OCI-LY1 (cell line): ENCODE measurements at regions not wholly inside any gene's neighbourhood (a gene's known extent, or its start where the extent isn't known, plus 50 kb on each side); places are given as distances from the start of the nearest gene placed in this dataset.
"Not testable (repeated sequence)": the region's sequence is repeated elsewhere in the genome, so short reads cannot be mapped to it uniquely, and the experiment has no call there.

Experiments
- H2AFZ ChIP-seq: fragments of 200-600 bp; sonication (generic), shearing (Covaris generic); 2 replicates; pipeline ENCODE4 v1.6.0; 2014; ENCODE audit warnings: antibody characterized with exemption, mild to moderate bottlenecking, low read length
- H3F3A ChIP-seq: fragments of 200-600 bp; sonication (generic), shearing (Covaris generic); 2 replicates; pipeline ENCODE4 v1.6.0; 2014; ENCODE audit warnings: mild to moderate bottlenecking, antibody characterized with exemption, low read length, moderate library complexity; ENCODE audit not compliant: insufficient read depth
- H3K27ac ChIP-seq: fragments of 200-600 bp; sonication (generic); 2 replicates; pipeline ENCODE4 v1.5.1; 2014; ENCODE audit warnings: low read length, mixed run types, mild to moderate bottlenecking, low read depth; ENCODE audit not compliant: poor library complexity, severe bottlenecking
- H3K27me3 ChIP-seq: fragments of 200-600 bp; sonication (generic); 2 replicates; pipeline ENCODE4 v1.6.0; 2014; ENCODE audit warnings: antibody characterized with exemption, mild to moderate bottlenecking, low read length, moderate library complexity; ENCODE audit not compliant: insufficient read depth
- H3K36me3 ChIP-seq: fragments of 200-600 bp; sonication (generic); 2 replicates; pipeline ENCODE4 v1.6.1; 2014; ENCODE audit warnings: mild to moderate bottlenecking, antibody characterized with exemption, low read length, moderate library complexity, mixed read lengths; ENCODE audit not compliant: insufficient read depth
- H3K4me1 ChIP-seq: fragments of 200-600 bp; sonication (generic); 2 replicates; pipeline ENCODE4 v1.5.1; 2014; ENCODE audit warnings: mild to moderate bottlenecking, low read length, moderate library complexity; ENCODE audit not compliant: insufficient read depth, severe bottlenecking
- H3K4me2 ChIP-seq: fragments of 200-600 bp; sonication (generic), shearing (Covaris generic); 2 replicates; pipeline ENCODE4 v1.6.1; 2014; ENCODE audit warnings: low read length
- H3K4me3 ChIP-seq: fragments of 200-600 bp; sonication (generic); 2 replicates; pipeline ENCODE4 v1.5.1; 2014; ENCODE audit warnings: low read length, low read depth, mild to moderate bottlenecking, mixed read lengths; ENCODE audit not compliant: poor library complexity, severe bottlenecking
- H3K79me2 ChIP-seq: fragments of 200-600 bp; shearing (Covaris generic); 2 replicates; pipeline ENCODE4 v1.6.1; 2016; ENCODE audit warnings: mixed run types, low read length, mixed read lengths; ENCODE audit not compliant: insufficient read depth
- H3K9ac ChIP-seq: fragments of 200-600 bp; sonication (generic), shearing (Covaris generic); 2 replicates; pipeline ENCODE4 v1.6.1; 2014; ENCODE audit warnings: mild to moderate bottlenecking, low read length, mixed read lengths
- H3K9me2 ChIP-seq: fragments of 200-600 bp; sonication (generic), shearing (Covaris generic); 2 replicates; pipeline ENCODE4 v1.6.1; 2014; ENCODE audit warnings: low read depth, mild to moderate bottlenecking, low read length, mixed read lengths
- H3K9me3 ChIP-seq: fragments of 200-600 bp; shearing (Covaris generic); 2 replicates; pipeline ENCODE4 v1.6.1; 2014; ENCODE audit warnings: low read length, mixed read lengths
- H4K20me1 ChIP-seq: fragments of 200-600 bp; sonication (generic), shearing (Covaris generic); 2 replicates; pipeline ENCODE4 v1.6.0; 2016; ENCODE audit warnings: mild to moderate bottlenecking, low read length; ENCODE audit not compliant: insufficient read depth
- EZH2 ChIP-seq: fragments of 200-600 bp; sonication (generic), shearing (Covaris generic); IDR thresholded peaks from 2 replicates; pipeline ENCODE4 v1.8.0; 2017; ENCODE audit warnings: borderline replicate concordance, mixed run types, mild to moderate bottlenecking, antibody characterized with exemption, low read length, moderate library complexity, mixed read lengths
- TF ChIP-seq, protein P1 (sequence below): fragments of 200-600 bp; sonication (generic), shearing (Covaris generic); IDR thresholded peaks from 2 replicates; pipeline ENCODE4 v1.5.1; 2017; ENCODE audit warnings: mild to moderate bottlenecking, antibody characterized with exemption, low read length, moderate library complexity, mixed read lengths

DNA sequence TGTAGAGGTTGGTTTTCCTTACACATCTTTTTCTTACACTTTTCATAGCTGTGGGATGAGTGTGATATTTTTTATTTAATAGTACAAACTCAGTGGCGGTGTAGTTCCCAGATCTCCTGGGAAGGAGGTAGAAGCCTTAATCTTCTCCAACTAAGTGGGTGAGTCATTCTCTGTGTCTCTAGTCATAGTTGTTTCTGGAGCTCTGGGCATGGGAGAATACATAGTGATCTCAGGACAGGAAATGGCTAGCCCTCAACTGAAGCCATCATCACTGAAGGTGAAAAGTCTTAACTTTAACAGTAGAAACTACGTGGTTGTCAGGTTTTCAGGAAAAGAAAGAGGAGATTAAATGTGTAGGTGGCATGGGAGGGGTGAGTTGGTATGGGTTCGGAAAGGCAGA lies 319.4 kb upstream of the FZD8 start:
- no peak for TF ChIP-seq EZH2
- TF ChIP-seq, protein P1, sequence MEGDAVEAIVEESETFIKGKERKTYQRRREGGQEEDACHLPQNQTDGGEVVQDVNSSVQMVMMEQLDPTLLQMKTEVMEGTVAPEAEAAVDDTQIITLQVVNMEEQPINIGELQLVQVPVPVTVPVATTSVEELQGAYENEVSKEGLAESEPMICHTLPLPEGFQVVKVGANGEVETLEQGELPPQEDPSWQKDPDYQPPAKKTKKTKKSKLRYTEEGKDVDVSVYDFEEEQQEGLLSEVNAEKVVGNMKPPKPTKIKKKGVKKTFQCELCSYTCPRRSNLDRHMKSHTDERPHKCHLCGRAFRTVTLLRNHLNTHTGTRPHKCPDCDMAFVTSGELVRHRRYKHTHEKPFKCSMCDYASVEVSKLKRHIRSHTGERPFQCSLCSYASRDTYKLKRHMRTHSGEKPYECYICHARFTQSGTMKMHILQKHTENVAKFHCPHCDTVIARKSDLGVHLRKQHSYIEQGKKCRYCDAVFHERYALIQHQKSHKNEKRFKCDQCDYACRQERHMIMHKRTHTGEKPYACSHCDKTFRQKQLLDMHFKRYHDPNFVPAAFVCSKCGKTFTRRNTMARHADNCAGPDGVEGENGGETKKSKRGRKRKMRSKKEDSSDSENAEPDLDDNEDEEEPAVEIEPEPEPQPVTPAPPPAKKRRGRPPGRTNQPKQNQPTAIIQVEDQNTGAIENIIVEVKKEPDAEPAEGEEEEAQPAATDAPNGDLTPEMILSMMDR = no peak
- Histone ChIP-seq H3K4me1 (no peaks in the 10 kb centered on the region), H4K20me1 (no peaks in the 10 kb centered on the region), H3K4me3 (no peak overlapping the region), H3K27ac (no peak overlapping the region), H3K9me3 (no peaks in the 10 kb centered on the region), H3K36me3 (no peaks in the 10 kb centered on the region), H3F3A (no peaks in the 10 kb centered on the region), H3K27me3 (no peaks in the 10 kb centered on the region), H3K9me2 (no peaks in the 10 kb centered on the region), H3K9ac (no peak overlapping the region), H3K79me2 (no peaks in the 10 kb centered on the region), H3K4me2 (no peak overlapping the region), H2AFZ (no peak overlapping the region)

DNA sequence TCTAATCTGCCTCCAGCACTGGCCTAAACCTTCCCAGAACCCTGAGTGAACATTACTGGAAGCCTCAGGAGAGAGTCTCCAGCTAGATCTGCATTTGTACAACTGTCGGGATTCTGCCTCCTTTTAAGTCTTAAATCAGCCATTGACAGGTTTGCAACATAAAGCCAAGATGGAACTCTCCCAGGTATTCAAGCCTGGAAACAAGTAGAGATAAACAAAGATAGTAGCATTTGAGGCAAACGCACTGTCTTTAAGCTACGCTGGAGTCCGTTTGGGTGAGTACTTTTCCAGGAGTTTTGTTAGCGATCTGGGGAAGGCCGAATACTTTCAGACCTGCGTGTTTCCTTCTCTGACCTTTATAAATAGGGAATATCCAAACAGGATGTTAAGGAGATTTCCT lies 317.2 kb upstream of the FZD8 start:
- Histone ChIP-seq H3K4me2 (no peak overlapping the region), H4K20me1 (no peaks in the 10 kb centered on the region), H3K79me2 (no peaks in the 10 kb centered on the region), H3F3A (no peaks in the 10 kb centered on the region), H2AFZ (no peak overlapping the region), H3K9me2 (no peaks in the 10 kb centered on the region), H3K4me3 (no peak overlapping the region), H3K9me3 (no peaks in the 10 kb centered on the region), H3K36me3 (no peaks in the 10 kb centered on the region), H3K27me3 (no peaks in the 10 kb centered on the region), H3K4me1 (no peaks in the 10 kb centered on the region), H3K9ac (no peak overlapping the region), H3K27ac (no peak overlapping the region)
- TF ChIP-seq, protein P1 = no peak
- TF ChIP-seq EZH2 = no peak

DNA sequence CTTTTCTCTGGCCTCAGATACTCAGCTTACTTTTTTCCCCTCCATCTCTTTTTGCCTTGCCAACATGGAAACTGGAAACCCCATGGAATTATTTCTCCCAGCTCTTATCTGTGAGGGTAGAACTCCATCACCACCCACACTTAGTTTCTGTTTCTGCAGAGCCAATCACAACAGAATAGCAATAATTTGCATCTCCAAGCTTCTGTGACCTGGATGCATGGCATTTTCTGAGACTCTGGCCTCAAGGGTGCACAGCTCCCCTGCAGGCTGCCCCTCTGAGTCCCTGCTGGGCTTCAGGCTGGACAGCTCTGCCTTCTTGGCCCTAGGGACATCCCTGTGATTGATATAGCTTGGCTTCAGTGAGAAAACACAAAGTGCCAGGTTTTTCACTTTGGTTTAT lies 316.5 kb upstream of the FZD8 start:
- H3K79me2 ChIP-seq, H3K27me3 ChIP-seq, H3K4me1 ChIP-seq, H3K9me3 ChIP-seq, H3K9me2 ChIP-seq, H4K20me1 ChIP-seq, H3K4me3 ChIP-seq, H3K4me2 ChIP-seq, H2AFZ ChIP-seq, H3K36me3 ChIP-seq, H3F3A ChIP-seq, H3K27ac ChIP-seq, H3K9ac ChIP-seq: not testable (repeated sequence)

DNA sequence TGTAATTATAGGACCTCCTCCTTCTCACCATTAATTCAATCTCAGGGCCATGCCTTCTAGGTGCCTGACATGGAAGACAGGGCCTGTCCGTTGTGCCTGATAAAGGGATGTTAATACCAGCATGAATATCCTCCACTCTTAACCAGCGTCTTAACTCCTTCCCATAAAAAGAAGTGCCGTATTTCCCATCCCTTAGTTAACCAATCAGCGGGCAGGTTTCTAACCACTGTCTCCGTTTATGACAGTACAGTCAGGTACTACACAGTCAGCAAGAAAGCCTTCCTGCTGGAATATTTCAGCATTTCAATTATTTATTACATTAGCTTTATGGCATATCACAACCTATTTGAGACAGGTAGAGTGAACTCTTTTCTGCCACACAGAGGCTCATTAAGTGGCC lies 308.6 kb upstream of the FZD8 start:
- H3K36me3 ChIP-seq = no peaks in the 10 kb centered on the region
- TF ChIP-seq EZH2 = no peak
- TF ChIP-seq, protein P1 = no peak
- H3K27me3 ChIP-seq = no peaks in the 10 kb centered on the region

More for the DNA sequence above, 308.6 kb upstream of the FZD8 start:
- Histone ChIP-seq H3K4me2 (no peak overlapping the region), H3K9me3 (no peaks in the 10 kb centered on the region), H4K20me1 (no peaks in the 10 kb centered on the region), H3K27ac (no peak overlapping the region), H3K4me1 (no peaks in the 10 kb centered on the region), H3K9ac (no peak overlapping the region), H3K4me3 (no peak overlapping the region), H3F3A (no peaks in the 10 kb centered on the region), H2AFZ (no peak overlapping the region), H3K79me2 (no peaks in the 10 kb centered on the region), H3K9me2 (no peaks in the 10 kb centered on the region)
